Hepatocyte (in vitro differentiated cells): ENCODE measurements at regions not wholly inside any gene's neighbourhood (a gene's known extent, or its start where the extent isn't known, plus 50 kb on each side); places are given as distances from the start of the nearest gene placed in this dataset.
"Not testable (repeated sequence)": the region's sequence is repeated elsewhere in the genome, so short reads cannot be mapped to it uniquely, and the experiment has no call there.

Experiments
- DNase-seq: peaks from one replicate; pipeline ENCODE4 v3.0.0-alpha.2; 2016; ENCODE audit warnings: low spot score
- H2AFZ ChIP-seq: fragments of 200-600 bp; sonication (generic); 2 replicates; pipeline ENCODE4 v1.6.0; 2016; ENCODE audit warnings: antibody characterized with exemption, mild to moderate bottlenecking
- H3K27ac ChIP-seq: fragments of 200-600 bp; sonication (generic); 2 replicates; pipeline ENCODE4 v1.5.1; 2016; ENCODE audit warnings: mild to moderate bottlenecking
- H3K27me3 ChIP-seq: fragments of 200-600 bp; sonication (generic); 2 replicates; pipeline ENCODE4 v1.6.1; 2016
- H3K36me3 ChIP-seq: fragments of 200-600 bp; sonication (generic); replicated peaks from 2 replicates; pipeline ENCODE4 v1.5.1; 2016; ENCODE audit warnings: low read depth; ENCODE audit not compliant: insufficient read depth
- H3K4me1 ChIP-seq: fragments of 200-600 bp; sonication (generic); 2 replicates; pipeline ENCODE4 v1.5.1; 2016; ENCODE audit warnings: mild to moderate bottlenecking, moderate library complexity; ENCODE audit not compliant: insufficient read depth
- H3K4me2 ChIP-seq: fragments of 200-600 bp; sonication (generic); 2 replicates; pipeline ENCODE4 v1.6.0; 2016
- H3K4me3 ChIP-seq: fragments of 200-600 bp; sonication (generic); 2 replicates; pipeline ENCODE4 v1.5.1; 2016; ENCODE audit warnings: mild to moderate bottlenecking
- H3K79me2 ChIP-seq: fragments of 200-600 bp; sonication (generic); 2 replicates; pipeline ENCODE4 v1.6.0; 2017; ENCODE audit warnings: mild to moderate bottlenecking
- H3K9me2 ChIP-seq: fragments of 200-600 bp; sonication (generic); replicated peaks from 2 replicates; pipeline ENCODE4 v1.6.0; 2017; ENCODE audit warnings: mild to moderate bottlenecking; ENCODE audit not compliant: insufficient read depth
- H3K9me3 ChIP-seq: fragments of 200-600 bp; sonication (generic); 2 replicates; pipeline ENCODE4 v1.5.1; 2016; ENCODE audit warnings: low read depth, mild to moderate bottlenecking
- H4K20me1 ChIP-seq: fragments of 200-600 bp; sonication (generic); 2 replicates; pipeline ENCODE4 v1.6.0; 2016; ENCODE audit warnings: mild to moderate bottlenecking; ENCODE audit not compliant: insufficient read depth, poor library complexity, severe bottlenecking
- CTCF ChIP-seq: fragments of 200-600 bp; sonication (generic); IDR thresholded peaks from 2 replicates; pipeline ENCODE4 v1.5.1; 2016; ENCODE audit warnings: antibody characterized with exemption, mild to moderate bottlenecking; ENCODE audit not compliant: poor library complexity
- EZH2 ChIP-seq: fragments of 200-600 bp; sonication (generic); IDR thresholded peaks from 2 replicates; pipeline ENCODE4 v1.6.1; 2016; ENCODE audit warnings: antibody characterized with exemption, mild to moderate bottlenecking, borderline replicate concordance
- EZH2phosphoT487 ChIP-seq: fragments of 200-600 bp; sonication (generic); IDR thresholded peaks from one replicate; pipeline ENCODE4 v1.6.1; 2018; ENCODE audit warnings: antibody characterized with exemption, mild to moderate bottlenecking, low read depth, moderate library complexity; ENCODE audit not compliant: unreplicated experiment, severe bottlenecking
- WGBS: methylation state at CpG from one replicate; pipeline ENCODE4 v1.1.6; 2016; ENCODE audit warnings: low lambda C conversion rate; ENCODE audit errors: missing lambda C conversion rate; 5-methylcytosine and 5-hydroxymethylcytosine counted together

- Histone ChIP-seq H3K27ac (no peak overlapping the region), H4K20me1 (no peaks in the 10 kb centered on the region), H3K79me2 (no peaks in the 10 kb centered on the region), H3K9me3 (no peaks in the 10 kb centered on the region), H2AFZ (no peak overlapping the region), H3K4me3 (no peak overlapping the region), H3K9me2 (no peaks in the 10 kb centered on the region), H3K4me2 (no peak overlapping the region), H3K4me1 (no peaks in the 10 kb centered on the region), H3K27me3 (no peaks in the 10 kb centered on the region), H3K36me3 (no peaks in the 10 kb centered on the region)
- no peak for DNase-seq
- 78% methylated on average over 6 of the region's 6 CpGs for WGBS
- TF ChIP-seq CTCF = no peak
- TF ChIP-seq EZH2 = no peak
- no peak for TF ChIP-seq EZH2phosphoT487
These were observed 485.9 kb upstream of the DPP6 start for GRCh38 chr7:153566324-153566723.

- Histone ChIP-seq H3K36me3 (no peaks in the 10 kb centered on the region), H3K4me1 (no peaks in the 10 kb centered on the region), H3K27ac (no peak overlapping the region), H3K9me3 (no peaks in the 10 kb centered on the region), H3K79me2 (no peaks in the 10 kb centered on the region), H3K4me3 (no peak overlapping the region), H2AFZ (no peak overlapping the region), H3K4me2 (no peak overlapping the region), H4K20me1 (no peaks in the 10 kb centered on the region), H3K27me3 (no peaks in the 10 kb centered on the region), H3K9me2 (no peaks in the 10 kb centered on the region)
- 84% methylated on average over 5 of the region's 5 CpGs for WGBS
- TF ChIP-seq EZH2 = no peak
- DNase-seq = no peak
These were observed 484.8 kb upstream of the DPP6 start for GRCh38 chr7:153567426-153567825.

- H3K79me2 ChIP-seq, H3K36me3 ChIP-seq, H3K4me1 ChIP-seq, H3K9me2 ChIP-seq, H2AFZ ChIP-seq, DNase-seq, H4K20me1 ChIP-seq, H3K27ac ChIP-seq, H3K4me2 ChIP-seq, H3K4me3 ChIP-seq, H3K27me3 ChIP-seq, H3K9me3 ChIP-seq: not testable (repeated sequence)
- WGBS = 73% methylated on average over 1 of the region's 1 CpG
These were observed 482.7 kb upstream of the DPP6 start for GRCh38 chr7:153569520-153569919.

- no peaks in the 10 kb centered on the region for H3K9me2 ChIP-seq
- H3K79me2 ChIP-seq = no peaks in the 10 kb centered on the region
- no peaks in the 10 kb centered on the region for H3K27me3 ChIP-seq
- H3K4me2 ChIP-seq = no peak overlapping the region
- peaks cover 13% of the 10 kb centered on the region for H3K9me3 ChIP-seq
- no peak overlapping the region for H2AFZ ChIP-seq
- H3K27ac ChIP-seq = no peak overlapping the region
- whole genome bisulfite sequencing = 78% methylated on average over 1 of the region's 1 CpG
- TF ChIP-seq EZH2phosphoT487 = no peak
- no peak for TF ChIP-seq EZH2
- no peak for TF ChIP-seq CTCF
- H3K4me3 ChIP-seq = no peak overlapping the region
- H3K4me1 ChIP-seq = no peaks in the 10 kb centered on the region
- DNase-seq = no peak
- H3K36me3 ChIP-seq = no peaks in the 10 kb centered on the region
- no peaks in the 10 kb centered on the region for H4K20me1 ChIP-seq
These were observed 476.1 kb upstream of the DPP6 start for GRCh38 chr7:153576096-153576495.

- Histone ChIP-seq H3K4me1 (no peaks in the 10 kb centered on the region), H3K9me3 (peaks cover 13% of the 10 kb centered on the region), H3K4me2 (no peak overlapping the region), H3K36me3 (no peaks in the 10 kb centered on the region), H2AFZ (no peak overlapping the region), H3K27me3 (no peaks in the 10 kb centered on the region), H4K20me1 (no peaks in the 10 kb centered on the region), H3K79me2 (no peaks in the 10 kb centered on the region), H3K4me3 (no peak overlapping the region), H3K27ac (no peak overlapping the region), H3K9me2 (no peaks in the 10 kb centered on the region)
- no peak for TF ChIP-seq EZH2
- TF ChIP-seq CTCF = no peak
- TF ChIP-seq EZH2phosphoT487 = no peak
- DNase-seq = no peak
- WGBS = 45% methylated on average over 3 of the region's 3 CpGs
These were observed 470.8 kb upstream of the DPP6 start for GRCh38 chr7:153581419-153581818.
